DOHH2 (cell line): ENCODE measurements at regions not wholly inside any gene's neighbourhood (a gene's known extent, or its start where the extent isn't known, plus 50 kb on each side); places are given as distances from the start of the nearest gene placed in this dataset.

Experiments
- H3F3A ChIP-seq: fragments of 200-600 bp; sonication (generic), shearing (Covaris generic); 2 replicates; pipeline ENCODE4 v1.6.0; 2016; ENCODE audit warnings: antibody characterized with exemption, mild to moderate bottlenecking; ENCODE audit not compliant: control insufficient read depth, insufficient read depth
- H3K27ac ChIP-seq: fragments of 200-600 bp; sonication (generic); 2 replicates; pipeline ENCODE4 v1.5.1; 2014; ENCODE audit warnings: low read depth, mild to moderate bottlenecking, low read length, moderate library complexity
- H3K27me3 ChIP-seq: fragments of 200-600 bp; sonication (generic); 2 replicates; pipeline ENCODE4 v1.6.1; 2014; ENCODE audit warnings: mild to moderate bottlenecking, low read length, mixed read lengths; ENCODE audit not compliant: control insufficient read depth
- H3K36me3 ChIP-seq: fragments of 200-600 bp; sonication (generic); 2 replicates; pipeline ENCODE4 v1.6.1; 2014; ENCODE audit warnings: mild to moderate bottlenecking, low read length, moderate library complexity, mixed read lengths; ENCODE audit not compliant: control insufficient read depth
- H3K4me1 ChIP-seq: fragments of 200-600 bp; sonication (generic); 2 replicates; pipeline ENCODE4 v1.6.1; 2014; ENCODE audit warnings: mild to moderate bottlenecking, low read length, mixed read lengths; ENCODE audit not compliant: control insufficient read depth
- H3K4me2 ChIP-seq: fragments of 200-600 bp; sonication (generic); 2 replicates; pipeline ENCODE4 v1.6.0; 2014; ENCODE audit warnings: mild to moderate bottlenecking, low read length, moderate library complexity
- H3K4me3 ChIP-seq: fragments of 200-600 bp; sonication (generic); 2 replicates; pipeline ENCODE4 v1.5.1; 2014; ENCODE audit warnings: mild to moderate bottlenecking, low read length, mixed read lengths
- H3K79me2 ChIP-seq: fragments of 200-600 bp; sonication (generic); 2 replicates; pipeline ENCODE4 v1.6.1; 2014; ENCODE audit warnings: mild to moderate bottlenecking, low read length, mixed read lengths; ENCODE audit not compliant: control insufficient read depth
- H3K9me2 ChIP-seq: fragments of 200-600 bp; sonication (generic); replicated peaks from 2 replicates; pipeline ENCODE4 v1.6.1; 2014; ENCODE audit warnings: mild to moderate bottlenecking, low read length, mixed read lengths; ENCODE audit not compliant: control insufficient read depth
- H3K9me3 ChIP-seq: fragments of 200-600 bp; sonication (generic); 2 replicates; pipeline ENCODE4 v1.6.1; 2014; ENCODE audit warnings: antibody characterized with exemption, low read length, mixed read lengths; ENCODE audit not compliant: control insufficient read depth, insufficient read depth
- H4K20me1 ChIP-seq: fragments of 200-600 bp; sonication (generic); 2 replicates; pipeline ENCODE4 v1.6.0; 2014; ENCODE audit warnings: low read depth, mild to moderate bottlenecking, antibody characterized with exemption, low read length, moderate library complexity; ENCODE audit not compliant: control insufficient read depth, insufficient read depth
- EZH2phosphoT487 ChIP-seq: fragments of 200-600 bp; sonication (generic); IDR thresholded peaks from 2 replicates; pipeline ENCODE4 v1.6.1; 2017; ENCODE audit warnings: borderline replicate concordance, mild to moderate bottlenecking, antibody characterized with exemption, low read length, moderate library complexity, mixed read lengths
- TF ChIP-seq, protein P1 (sequence below): fragments of 200-600 bp; sonication (generic); IDR thresholded peaks from one replicate; pipeline ENCODE4 v1.5.1; 2014; ENCODE audit warnings: antibody characterized with exemption, mild to moderate bottlenecking, low read depth, low read length; ENCODE audit not compliant: poor library complexity, severe bottlenecking

GRCh38 chr9:135240871-135241311 lies 153.4 kb downstream of the OLFM1 start:
- H3K9me2 ChIP-seq = no peaks in the 10 kb centered on the region
- TF ChIP-seq, protein P1, sequence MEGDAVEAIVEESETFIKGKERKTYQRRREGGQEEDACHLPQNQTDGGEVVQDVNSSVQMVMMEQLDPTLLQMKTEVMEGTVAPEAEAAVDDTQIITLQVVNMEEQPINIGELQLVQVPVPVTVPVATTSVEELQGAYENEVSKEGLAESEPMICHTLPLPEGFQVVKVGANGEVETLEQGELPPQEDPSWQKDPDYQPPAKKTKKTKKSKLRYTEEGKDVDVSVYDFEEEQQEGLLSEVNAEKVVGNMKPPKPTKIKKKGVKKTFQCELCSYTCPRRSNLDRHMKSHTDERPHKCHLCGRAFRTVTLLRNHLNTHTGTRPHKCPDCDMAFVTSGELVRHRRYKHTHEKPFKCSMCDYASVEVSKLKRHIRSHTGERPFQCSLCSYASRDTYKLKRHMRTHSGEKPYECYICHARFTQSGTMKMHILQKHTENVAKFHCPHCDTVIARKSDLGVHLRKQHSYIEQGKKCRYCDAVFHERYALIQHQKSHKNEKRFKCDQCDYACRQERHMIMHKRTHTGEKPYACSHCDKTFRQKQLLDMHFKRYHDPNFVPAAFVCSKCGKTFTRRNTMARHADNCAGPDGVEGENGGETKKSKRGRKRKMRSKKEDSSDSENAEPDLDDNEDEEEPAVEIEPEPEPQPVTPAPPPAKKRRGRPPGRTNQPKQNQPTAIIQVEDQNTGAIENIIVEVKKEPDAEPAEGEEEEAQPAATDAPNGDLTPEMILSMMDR = no peak
- TF ChIP-seq EZH2phosphoT487 = no peak
- H3K4me3 ChIP-seq = no peak overlapping the region
- no peaks in the 10 kb centered on the region for H3F3A ChIP-seq
- no peaks in the 10 kb centered on the region for H3K27me3 ChIP-seq
- H3K4me1 ChIP-seq = no peaks in the 10 kb centered on the region
- no peaks in the 10 kb centered on the region for H3K9me3 ChIP-seq
- no peaks in the 10 kb centered on the region for H4K20me1 ChIP-seq
- no peak overlapping the region for H3K4me2 ChIP-seq
- no peak overlapping the region for H3K27ac ChIP-seq
- no peaks in the 10 kb centered on the region for H3K79me2 ChIP-seq
- no peaks in the 10 kb centered on the region for H3K36me3 ChIP-seq

GRCh38 chr9:135241381-135242048 lies 154.0 kb downstream of the OLFM1 start:
- no peaks in the 10 kb centered on the region for H3K9me3 ChIP-seq
- no peak overlapping the region for H3K4me2 ChIP-seq
- H3K27me3 ChIP-seq = no peaks in the 10 kb centered on the region
- H3K4me3 ChIP-seq = no peak overlapping the region
- H3K79me2 ChIP-seq = no peaks in the 10 kb centered on the region
- TF ChIP-seq EZH2phosphoT487 = no peak
- TF ChIP-seq, protein P1 = no peak
- no peaks in the 10 kb centered on the region for H4K20me1 ChIP-seq
- no peaks in the 10 kb centered on the region for H3K36me3 ChIP-seq
- no peaks in the 10 kb centered on the region for H3F3A ChIP-seq
- H3K9me2 ChIP-seq = no peaks in the 10 kb centered on the region
- H3K27ac ChIP-seq = no peak overlapping the region
- H3K4me1 ChIP-seq = no peaks in the 10 kb centered on the region

DNA sequence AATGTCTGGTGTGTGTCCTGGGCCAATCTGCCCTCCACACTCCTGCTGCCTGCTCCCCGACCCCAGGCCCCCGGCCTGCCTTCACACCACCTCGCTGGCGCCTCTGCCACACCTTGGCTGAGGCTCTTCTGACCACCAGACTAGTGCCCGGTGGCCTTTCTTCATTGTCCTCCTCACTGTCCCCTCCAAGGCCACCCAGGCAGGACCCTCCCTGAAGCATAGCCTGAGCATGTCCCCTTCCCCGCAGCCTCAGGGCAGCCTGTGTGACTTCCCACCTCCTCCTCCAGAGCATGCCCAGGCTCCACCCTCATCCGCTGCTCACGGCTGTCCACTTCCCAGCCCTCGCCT lies 154.6 kb downstream of the OLFM1 start:
- no peaks in the 10 kb centered on the region for H3K79me2 ChIP-seq
- H3K36me3 ChIP-seq = no peaks in the 10 kb centered on the region
- no peaks in the 10 kb centered on the region for H4K20me1 ChIP-seq
- H3K4me1 ChIP-seq = no peaks in the 10 kb centered on the region
- H3F3A ChIP-seq = no peaks in the 10 kb centered on the region
- TF ChIP-seq EZH2phosphoT487 = no peak
- H3K4me2 ChIP-seq = no peak overlapping the region
- no peak overlapping the region for H3K27ac ChIP-seq
- H3K27me3 ChIP-seq = no peaks in the 10 kb centered on the region
- H3K4me3 ChIP-seq = no peak overlapping the region
- no peaks in the 10 kb centered on the region for H3K9me2 ChIP-seq
- no peaks in the 10 kb centered on the region for H3K9me3 ChIP-seq

DNA sequence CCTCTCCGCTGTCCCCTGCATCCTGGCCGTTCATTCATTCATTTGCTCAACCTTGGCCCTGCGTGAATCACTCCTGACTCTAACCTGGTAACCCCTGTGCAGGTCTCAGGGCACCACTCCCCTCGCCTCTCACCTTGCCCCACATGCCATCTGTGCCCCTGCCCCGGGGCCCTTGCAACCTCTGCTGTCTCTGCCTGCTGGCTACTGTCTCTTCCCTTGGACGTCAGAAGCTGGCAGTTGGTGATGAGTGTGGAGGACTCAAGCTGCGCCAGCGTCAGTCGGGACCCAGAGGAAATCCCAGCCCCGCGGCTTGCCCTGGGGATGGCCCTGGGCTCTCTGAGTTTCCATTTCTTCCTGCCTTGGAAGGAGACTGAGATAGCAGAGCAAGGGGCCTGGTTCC lies 154.9 kb downstream of the OLFM1 start:
- Histone ChIP-seq H3K79me2 (no peaks in the 10 kb centered on the region), H3F3A (no peaks in the 10 kb centered on the region), H3K27me3 (no peaks in the 10 kb centered on the region), H3K9me3 (no peaks in the 10 kb centered on the region), H3K9me2 (no peaks in the 10 kb centered on the region), H3K36me3 (no peaks in the 10 kb centered on the region), H3K4me2 (no peak overlapping the region), H3K27ac (no peak overlapping the region), H3K4me3 (no peak overlapping the region), H4K20me1 (no peaks in the 10 kb centered on the region), H3K4me1 (no peaks in the 10 kb centered on the region)
- TF ChIP-seq, protein P1 = no peak
- no peak for TF ChIP-seq EZH2phosphoT487
